NCI-H69 (cell line): ENCODE measurements at regions not wholly inside any gene's neighbourhood (a gene's known extent, or its start where the extent isn't known, plus 50 kb on each side); places are given as distances from the start of the nearest gene placed in this dataset.

Experiments used
- DNase-seq: peaks from one replicate; lab custom pipeline; 2025; lab: John Stamatoyannopoulos, UW

DNA sequence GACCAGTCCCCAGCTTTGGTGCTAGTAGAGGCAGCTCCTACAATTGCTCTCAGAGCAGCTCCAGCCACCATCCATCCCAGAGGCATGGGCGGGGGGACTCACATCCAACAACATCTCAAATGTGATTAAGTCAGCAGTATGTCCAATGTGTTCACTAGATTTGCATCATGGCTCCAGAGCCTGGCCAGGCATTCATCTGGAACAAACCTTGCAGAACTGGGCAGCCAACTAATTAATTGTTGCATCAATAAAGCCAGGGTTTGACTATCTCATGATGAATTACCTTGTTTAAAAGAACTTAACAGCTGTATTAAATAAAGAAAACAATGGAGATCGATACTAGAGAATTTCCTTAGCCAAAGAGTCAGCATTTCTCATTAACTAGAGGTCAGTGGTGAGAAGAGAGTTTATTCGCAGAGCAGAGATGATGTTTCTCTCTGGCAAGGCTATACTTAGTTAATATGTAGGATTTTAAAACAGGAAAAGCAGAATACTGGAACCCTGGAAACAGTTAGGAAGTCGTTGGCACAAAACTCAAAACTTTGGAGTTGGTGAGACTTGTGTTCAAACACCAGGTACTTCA, 494.4 kb downstream of the GRIN2A start:
- DNase-seq = no peak

DNA sequence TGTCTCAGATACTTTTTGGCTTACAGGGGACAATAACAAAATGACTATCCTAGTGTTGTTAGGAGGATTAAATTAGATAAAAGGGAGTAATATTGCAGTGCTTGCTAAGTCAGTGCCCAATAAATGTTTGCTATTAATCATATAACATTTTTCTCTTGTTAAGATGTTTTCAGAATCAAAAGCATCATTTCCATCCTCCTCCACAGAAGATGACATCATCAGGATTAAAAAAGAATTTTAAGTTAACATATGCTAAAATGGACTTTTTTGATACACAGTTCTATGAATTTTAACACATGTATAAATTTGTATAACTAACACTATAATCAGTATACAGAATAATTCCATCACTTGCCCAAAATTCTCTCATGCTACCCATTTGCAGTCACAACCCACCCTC, 492.6 kb downstream of the GRIN2A start:
- no peak for DNase-seq

DNA sequence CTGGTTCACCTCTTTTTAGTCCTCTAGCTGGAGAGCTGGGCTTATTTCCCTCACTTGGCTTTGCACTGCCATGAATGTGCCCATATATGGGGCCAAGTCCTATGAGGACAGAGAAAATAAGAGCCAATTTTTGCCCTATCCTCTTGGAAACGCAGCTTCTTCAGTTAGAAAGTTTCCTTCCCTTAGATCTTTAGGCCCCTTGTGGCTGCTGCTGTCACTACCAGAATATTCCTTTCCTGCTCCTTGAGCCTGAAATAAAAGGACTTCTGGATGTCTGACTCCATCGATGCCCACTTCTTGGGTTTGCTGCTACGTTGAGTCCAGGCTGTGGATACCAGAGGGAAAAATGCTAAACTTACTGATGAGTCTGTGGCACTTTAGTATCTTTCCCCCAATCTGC, 487.1 kb downstream of the GRIN2A start:
- no peak for DNase-seq
